GM19372 (cell line): ENCODE measurements at regions not wholly inside any gene's neighbourhood (a gene's known extent, or its start where the extent isn't known, plus 50 kb on each side); places are given as distances from the start of the nearest gene placed in this dataset.

ENCODE experiments used
- ATAC-seq: cut with Tn5 transposase; IDR thresholded peaks from one replicate; pipeline ENCODE4 v1.9.1; 2021; ENCODE audit warnings: mild to moderate bottlenecking, low read depth, moderate library complexity; ENCODE audit not compliant: unreplicated experiment

DNA sequence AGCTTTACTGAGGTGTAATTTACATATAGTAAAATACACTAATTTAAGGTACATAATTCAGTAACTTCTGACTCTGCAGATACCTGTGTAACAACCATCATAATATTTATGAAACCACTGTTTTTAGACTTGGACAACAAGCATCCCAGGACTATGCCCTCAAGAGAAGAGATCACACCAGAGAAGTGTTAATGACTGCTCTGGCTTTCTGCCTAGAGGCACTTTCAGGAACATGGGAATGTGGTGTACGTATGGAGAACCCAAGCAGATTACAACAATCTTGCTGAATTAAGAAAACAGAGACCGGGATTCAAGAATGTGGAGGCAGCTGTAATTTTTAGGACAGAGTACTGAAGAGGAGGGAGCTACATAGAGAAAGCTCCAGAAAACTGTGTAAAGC is 475.2 kb downstream of the LPIN1 start:
- no peak for ATAC-seq

DNA sequence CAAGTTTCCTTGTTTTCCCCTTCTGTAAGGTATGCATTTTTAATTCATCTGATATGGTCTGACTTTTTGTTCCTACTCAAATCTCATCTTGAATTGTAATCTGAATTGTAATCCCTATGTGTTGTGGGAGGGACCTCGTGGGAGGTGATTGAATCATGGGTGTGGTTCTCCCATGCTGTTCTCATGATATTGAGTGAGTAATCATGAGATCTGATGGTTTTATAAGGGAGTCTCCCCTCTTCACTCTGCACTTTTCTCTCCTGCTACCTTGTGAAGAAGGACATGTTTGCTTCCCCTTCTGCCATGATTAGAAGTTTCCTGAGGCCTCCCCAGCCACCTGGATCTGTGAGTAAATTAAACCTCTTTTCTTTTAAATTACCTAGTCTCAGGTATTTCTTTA is 476.1 kb downstream of the LPIN1 start:
- ATAC-seq = no peak

GRCh38 chr2:12223732-12224131 is 477.3 kb downstream of the LPIN1 start:
- ATAC-seq = no peak

DNA sequence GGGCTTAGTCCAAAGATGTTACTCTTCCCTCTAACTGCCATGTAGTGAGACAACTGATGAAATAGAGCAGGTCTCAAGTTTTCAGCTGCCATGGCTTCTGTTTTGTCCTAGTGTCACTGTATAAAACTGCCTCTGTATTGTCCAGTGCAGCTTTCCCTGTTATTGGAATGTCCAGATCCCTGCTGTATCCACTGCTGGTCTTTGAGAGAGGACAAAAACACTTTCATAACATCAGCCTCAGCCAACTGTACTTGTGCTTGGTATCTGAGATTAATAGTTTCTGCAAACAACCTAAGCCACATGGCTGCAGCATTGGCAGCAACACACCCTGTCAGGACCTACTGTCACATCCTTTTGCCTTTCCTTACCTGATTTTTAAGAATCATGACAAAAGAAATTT is 480.2 kb downstream of the LPIN1 start:
- ATAC-seq = no peak

DNA sequence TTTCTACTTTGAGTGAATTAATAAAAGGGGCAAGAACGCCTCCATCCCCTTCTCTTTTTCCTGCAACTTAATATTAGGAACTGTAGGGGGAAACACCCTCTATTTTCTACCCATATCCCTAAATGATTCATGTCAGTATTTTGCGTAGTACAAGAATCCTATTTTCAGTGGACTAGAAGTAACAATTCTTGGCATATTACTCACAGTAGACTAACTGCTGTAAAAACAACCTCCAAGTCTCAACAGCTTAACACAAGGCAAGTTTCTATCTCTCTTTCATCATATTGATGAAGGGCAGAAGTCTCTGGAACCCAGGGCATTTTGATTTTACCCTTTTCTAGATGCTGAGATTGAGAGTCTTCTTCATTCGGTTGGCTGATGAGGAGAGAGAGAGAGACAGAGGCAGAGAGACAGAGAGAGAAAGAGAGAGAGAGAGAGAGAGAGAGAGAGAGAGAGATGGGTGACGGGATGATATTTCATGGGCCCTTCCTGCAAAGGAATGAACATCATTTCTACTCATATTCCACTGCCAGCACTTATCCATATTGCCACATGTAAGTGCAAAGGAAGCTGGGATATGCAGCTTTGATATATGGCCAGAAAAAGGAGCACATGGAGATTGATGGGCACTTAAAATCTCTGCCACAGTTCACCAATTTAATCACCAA is 481.6 kb downstream of the LPIN1 start:
- ATAC-seq = no peak

DNA sequence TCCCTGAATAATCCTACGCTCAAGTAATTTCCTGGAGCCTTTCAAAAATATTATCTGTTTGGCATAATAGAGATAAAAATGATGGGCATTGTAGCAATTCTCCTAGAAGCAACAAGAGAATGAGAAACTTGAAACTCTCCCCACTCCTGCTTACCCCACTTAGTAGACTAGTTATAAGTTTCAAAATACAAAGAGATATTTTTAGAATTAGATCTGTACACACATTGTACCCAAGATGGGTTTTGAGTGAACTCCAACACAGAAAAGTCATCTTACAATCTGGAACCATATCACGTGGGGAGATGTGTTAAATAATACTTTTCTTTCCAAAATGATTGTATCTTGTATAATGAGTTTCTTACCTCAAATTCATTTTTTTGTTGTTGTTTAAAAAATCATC is 484.9 kb downstream of the LPIN1 start:
- no peak for ATAC-seq

DNA sequence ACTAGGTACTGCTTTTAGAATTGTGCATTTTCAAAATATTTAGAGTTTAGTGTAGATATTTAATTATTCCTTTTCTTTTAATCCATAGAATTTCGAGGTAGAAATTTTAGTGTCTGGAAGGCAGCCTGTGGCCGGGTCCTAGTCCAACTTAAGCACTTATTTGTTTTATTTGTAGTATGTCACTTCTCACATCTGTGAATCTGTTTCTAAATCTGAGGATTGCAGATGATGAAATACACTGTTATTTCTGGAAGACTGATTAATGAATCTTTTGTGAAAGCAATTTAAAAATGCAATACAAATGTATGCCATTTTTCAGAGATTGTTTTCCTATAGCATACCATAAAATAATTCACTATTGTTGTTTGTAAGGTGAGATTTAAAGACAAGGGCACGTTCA is 483.9 kb upstream of the TRIB2 start:
- ATAC-seq = no peak

DNA sequence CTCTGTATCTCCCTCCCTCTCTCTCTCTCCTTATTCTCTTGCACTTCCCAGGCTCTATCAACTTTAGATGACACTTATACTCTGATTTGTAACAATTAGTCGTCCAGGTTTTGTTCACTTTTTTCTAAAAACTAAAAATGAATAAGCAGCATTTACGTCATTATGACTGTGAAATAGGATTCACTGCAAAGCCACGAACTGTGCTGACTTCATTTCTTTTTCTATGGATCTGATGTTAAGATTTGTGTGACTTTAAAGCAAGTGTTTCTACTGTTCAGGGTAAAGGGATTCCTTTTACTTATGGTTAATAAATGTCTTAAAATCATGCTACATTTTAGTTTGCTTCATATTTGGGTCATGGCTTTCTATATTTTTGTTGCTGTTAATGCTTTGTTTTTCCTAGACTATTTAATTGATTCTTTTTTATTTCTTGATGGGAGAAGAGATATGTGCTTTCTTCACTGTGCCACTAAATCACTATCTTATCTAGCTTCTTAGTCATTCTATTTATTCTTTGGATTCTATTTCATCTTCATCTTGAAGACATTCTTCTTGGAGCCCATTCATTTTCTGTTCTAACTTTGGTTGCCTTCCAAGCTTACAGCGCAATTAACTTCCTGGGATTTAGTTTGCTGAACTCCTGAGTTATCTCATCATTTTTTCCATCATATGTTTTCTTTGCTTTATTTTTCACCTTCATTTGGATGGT is 480.4 kb upstream of the TRIB2 start:
- no peak for ATAC-seq

DNA sequence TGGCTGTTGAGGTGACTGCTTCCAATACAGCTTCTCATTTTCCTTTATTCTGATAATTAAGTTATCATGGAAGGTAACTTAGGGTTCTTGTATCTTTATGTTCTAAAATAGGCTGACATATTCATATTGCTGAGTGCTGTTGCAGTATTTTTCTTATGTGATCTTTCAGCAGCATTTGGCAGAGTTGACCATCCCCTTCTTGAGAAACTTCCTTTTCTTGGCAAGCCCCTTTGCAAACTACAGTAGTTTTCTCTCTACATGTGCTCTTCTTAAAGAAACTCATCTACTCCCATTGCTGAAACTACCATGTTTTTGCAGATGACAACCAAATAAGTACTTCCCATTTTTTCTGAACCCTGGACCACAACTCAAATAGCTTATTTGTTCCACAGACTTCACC is 476.5 kb upstream of the TRIB2 start:
- no peak for ATAC-seq

DNA sequence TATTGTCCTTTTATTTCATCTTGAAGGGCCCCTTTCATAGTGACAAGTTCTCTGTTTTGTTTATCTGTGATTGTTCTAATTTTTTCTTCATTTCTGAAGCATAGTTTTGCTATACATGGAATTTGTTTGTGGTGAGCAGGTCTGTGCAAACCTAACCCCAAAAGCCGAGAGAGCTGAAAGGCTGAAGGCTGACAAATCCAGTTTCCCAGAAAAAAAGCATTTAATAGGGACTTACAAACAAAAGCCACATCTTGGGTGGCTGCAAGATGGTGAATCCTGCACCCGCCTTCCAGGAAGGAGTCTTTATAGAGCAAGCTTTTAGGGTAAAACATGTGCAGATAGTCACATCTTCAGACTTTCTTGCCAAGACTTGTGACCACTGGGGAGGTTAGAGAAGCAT is 473.4 kb upstream of the TRIB2 start:
- ATAC-seq = no peak

- ATAC-seq = no peak
These were observed 472.7 kb upstream of the TRIB2 start for GRCh38 chr2:12244070-12244469.

GRCh38 chr2:12251121-12251520 is 465.6 kb upstream of the TRIB2 start:
- no peak for ATAC-seq

GRCh38 chr2:12251749-12252148 is 465.0 kb upstream of the TRIB2 start:
- ATAC-seq = no peak

DNA sequence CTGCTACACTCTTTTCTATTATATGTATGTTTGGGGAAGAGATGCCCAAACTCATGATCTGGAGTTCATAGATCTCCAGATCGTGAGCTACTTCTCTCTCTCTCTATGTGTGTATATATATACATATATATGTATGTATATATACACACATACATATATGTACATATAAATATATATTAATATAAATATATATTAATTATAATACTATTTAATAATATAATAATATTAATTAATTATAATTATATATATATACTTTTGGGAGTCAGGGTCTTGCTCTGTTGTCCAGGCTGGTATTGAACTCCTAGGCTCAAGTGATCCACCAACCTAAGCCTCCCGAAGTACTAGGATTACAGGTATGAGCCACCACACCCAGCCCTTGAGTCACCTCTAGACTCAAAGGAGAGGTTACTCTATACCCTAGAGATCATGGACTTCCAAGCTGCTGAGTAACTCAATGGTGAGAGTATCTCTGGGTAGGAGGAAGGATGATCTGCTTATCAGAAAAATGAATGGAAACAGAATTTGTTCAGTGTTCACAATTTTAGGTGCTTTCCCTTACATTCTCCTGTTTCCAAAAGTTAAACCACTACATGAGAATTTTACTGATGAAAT is 463.5 kb upstream of the TRIB2 start:
- ATAC-seq = no peak

- no peak for ATAC-seq
These were observed 462.4 kb upstream of the TRIB2 start for GRCh38 chr2:12254280-12254860.

GRCh38 chr2:12256206-12256605 is 460.5 kb upstream of the TRIB2 start:
- no peak for ATAC-seq

- no peak for ATAC-seq
These were observed 459.3 kb upstream of the TRIB2 start for GRCh38 chr2:12257476-12257875.

DNA sequence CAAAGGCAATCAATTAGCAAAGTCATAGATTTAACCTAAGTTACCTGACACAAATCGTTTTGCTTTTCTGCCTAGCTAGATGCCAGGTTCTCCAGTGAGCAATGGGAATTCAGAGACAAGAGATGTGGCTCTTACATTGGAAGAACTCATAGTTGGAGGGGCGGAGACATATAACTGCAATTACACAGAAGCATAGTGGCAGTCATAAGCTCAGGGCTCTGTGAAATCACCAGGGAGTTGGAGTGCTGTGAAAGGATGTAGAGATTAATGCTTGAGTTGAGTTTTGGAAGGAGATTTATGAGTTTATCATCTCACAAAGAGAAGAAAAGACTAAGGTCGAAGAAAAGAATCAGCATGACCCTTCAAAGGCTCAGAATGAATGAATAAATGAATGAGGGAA is 457.2 kb upstream of the TRIB2 start:
- ATAC-seq = no peak

DNA sequence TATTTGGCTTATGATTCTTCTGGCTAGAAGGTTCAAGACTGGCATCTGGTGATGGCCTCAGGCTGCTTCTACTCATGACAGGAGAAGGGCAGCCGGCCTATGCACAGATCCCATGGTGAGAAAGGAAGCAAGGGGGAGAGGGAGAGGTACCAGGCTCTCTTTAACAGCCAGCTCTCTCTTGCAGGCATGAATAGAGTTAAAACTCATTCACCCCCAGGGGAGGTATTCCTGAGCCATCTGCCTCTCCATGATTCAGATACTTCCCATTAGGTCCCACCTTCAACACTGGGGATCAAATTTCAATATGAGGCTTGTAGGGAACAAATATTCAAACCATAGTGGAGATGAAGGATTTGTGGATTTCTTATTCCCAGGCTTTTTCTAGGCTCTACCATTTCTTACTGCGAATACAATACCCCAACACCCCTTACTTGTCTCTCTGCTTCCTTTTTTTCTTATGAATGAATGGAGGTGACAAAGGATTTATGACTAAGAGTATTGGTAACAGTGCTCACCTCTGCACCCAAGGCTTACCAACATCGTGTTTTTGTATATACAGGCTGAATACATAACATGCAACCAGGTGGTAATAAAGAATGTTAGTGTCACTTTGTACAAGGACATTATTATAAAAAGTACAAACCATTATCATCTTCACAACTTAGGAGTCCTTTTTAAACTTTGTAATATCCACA is 454.6 kb upstream of the TRIB2 start:
- no peak for ATAC-seq

GRCh38 chr2:12262681-12263436 is 453.9 kb upstream of the TRIB2 start:
- no peak for ATAC-seq
